GM12865 (cell line): ENCODE measurements at regions not wholly inside any gene's neighbourhood (a gene's known extent, or its start where the extent isn't known, plus 50 kb on each side); places are given as distances from the start of the nearest gene placed in this dataset.

Experiments
- DNase-seq: peaks from one replicate; pipeline ENCODE4 v3.0.0; 2010; ENCODE audit warnings: low read depth
- H3K4me3 ChIP-seq: 2 replicates; pipeline ENCODE4 v1.5.1; 2011; ENCODE audit warnings: mild to moderate bottlenecking, low read depth, low read length, control low read depth
- TF ChIP-seq, protein P1 (sequence below): IDR thresholded peaks from 2 replicates; pipeline ENCODE4 v1.5.1; 2011; ENCODE audit warnings: low read length, control low read depth, low read depth, inconsistent platforms; ENCODE audit not compliant: insufficient read depth; ENCODE audit errors: missing control alignments

DNA sequence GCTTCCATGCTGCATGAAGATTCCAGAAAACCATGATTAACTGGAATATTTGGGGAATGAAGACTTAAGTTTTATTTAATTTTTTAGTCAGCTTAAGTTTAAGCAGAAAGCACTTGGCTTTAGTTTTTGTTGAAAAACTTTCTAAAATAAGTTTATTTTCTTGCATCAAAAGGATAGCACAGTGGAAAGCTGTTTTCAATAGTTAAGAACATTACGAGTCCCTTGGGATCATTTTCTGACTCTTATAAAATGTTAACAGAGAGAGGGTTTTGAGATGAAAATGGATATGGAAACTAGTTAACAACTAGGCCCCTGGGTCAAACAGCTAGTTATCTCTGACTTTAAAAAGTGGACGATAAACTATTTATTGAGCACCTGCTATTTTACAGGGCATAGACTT is 181.9 kb upstream of the SLC38A2 start:
- TF ChIP-seq, protein P1, sequence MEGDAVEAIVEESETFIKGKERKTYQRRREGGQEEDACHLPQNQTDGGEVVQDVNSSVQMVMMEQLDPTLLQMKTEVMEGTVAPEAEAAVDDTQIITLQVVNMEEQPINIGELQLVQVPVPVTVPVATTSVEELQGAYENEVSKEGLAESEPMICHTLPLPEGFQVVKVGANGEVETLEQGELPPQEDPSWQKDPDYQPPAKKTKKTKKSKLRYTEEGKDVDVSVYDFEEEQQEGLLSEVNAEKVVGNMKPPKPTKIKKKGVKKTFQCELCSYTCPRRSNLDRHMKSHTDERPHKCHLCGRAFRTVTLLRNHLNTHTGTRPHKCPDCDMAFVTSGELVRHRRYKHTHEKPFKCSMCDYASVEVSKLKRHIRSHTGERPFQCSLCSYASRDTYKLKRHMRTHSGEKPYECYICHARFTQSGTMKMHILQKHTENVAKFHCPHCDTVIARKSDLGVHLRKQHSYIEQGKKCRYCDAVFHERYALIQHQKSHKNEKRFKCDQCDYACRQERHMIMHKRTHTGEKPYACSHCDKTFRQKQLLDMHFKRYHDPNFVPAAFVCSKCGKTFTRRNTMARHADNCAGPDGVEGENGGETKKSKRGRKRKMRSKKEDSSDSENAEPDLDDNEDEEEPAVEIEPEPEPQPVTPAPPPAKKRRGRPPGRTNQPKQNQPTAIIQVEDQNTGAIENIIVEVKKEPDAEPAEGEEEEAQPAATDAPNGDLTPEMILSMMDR, result no peak
- no peak overlapping the region for H3K4me3 ChIP-seq
- no peak for DNase-seq

DNA sequence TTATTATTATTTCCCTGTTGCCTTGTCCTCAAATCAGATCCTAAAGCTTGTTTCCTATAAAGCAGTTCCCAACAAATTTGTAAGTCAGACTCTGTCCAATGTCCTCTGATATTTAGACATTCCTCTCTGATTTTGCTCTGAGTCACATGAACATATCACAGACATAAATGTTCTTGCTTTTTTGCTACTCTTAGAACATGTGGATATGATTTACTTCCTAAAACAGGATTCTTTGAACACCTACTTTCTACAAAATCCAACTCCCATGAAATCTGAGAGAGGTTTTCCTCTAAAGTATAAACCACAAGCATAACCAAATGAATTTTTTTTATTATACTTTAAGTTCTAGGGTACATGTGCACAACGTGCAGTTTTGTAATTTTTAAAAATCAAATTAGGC is 181.3 kb upstream of the SLC38A2 start:
- no peak for DNase-seq
- TF ChIP-seq, protein P1, result no peak
- no peak overlapping the region for H3K4me3 ChIP-seq

DNA sequence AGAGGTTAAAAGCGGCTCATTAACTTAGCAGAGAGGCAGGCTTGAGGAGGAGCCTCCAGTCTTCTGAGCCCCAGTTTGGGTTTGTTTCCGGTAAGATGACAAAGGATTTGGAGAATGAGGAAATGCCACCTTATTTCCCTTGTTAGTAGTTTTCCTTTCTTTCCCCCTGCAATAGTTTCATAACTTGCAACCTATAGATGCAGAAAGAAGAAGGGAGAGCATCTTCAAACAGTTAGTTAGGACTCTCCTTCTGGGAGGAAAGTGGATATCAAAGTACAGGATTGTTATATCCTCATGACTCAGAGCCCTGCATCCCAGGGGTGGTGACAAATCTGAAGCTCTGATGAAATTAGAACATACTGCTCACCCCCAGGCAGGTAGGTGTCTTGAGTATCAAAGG is 180.7 kb upstream of the SLC38A2 start:
- DNase-seq, result no peak
- H3K4me3 ChIP-seq, result no peak overlapping the region
- TF ChIP-seq, protein P1, result no peak

DNA sequence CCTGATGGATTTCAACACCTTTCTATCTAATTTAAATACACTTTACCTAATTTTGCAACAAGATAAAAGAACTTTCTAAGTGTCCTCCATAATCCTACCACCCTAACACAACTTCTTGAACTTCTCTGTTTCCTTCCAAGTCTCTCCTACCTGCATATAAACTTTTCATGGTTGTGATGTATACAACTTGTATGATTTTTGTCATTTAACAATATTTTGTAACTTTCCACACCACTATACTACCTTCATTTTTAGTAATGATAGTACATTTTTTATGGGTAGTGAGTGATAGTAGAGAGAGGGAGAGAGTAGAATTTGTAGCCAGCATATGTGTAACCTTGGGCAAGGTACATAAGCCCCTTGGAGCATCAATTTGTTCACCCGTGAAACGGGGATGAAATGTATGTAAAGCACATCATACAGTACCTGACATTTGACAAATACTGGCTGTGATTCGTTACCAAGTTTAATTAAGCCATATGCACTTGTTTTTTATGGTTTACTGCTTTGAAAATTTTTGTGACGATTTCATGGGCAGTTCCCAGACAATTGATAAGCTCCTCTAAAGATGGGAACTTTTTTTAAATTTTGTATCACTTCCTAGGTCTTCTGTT is 177.8 kb upstream of the SLC38A2 start:
- TF ChIP-seq, protein P1, result no peak
- DNase-seq, result no peak
- H3K4me3 ChIP-seq, result no peak overlapping the region

DNA sequence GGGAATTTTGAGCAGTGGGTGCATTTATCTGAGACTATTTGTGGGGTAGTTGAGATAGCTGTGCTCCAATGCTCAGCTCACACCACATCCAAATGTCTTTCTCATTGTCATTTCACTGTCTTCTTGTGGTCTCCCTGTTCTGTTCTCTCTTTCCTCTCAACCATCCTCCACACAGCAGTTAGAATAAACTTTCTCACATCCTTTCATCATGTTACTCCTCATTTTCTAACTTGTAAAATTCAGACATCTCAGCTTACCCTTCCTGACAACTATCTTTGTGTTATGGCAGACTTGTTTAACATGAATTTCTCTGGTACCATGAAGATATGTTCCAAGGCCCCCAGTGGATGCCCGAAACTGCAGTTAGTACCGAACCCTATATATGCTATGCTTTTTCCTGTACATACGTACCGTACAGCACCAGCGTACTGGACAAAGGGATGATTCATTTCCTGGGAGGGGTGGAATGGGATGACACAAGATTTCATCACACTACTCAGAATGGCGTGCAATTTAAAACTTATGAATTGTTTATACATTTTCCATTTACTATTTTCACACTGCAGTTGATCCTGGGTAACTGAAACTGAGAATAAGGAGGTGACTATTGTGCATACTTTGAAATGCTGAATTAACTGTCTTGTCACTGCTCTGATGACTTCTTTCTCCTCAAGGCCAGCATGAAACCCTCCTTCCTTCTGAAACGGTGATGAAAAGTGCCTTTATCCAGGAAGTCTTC is 177.1 kb upstream of the SLC38A2 start:
- no peak overlapping the region for H3K4me3 ChIP-seq
- TF ChIP-seq, protein P1, result no peak
- peak; percentile 9 for DNase-seq

DNA sequence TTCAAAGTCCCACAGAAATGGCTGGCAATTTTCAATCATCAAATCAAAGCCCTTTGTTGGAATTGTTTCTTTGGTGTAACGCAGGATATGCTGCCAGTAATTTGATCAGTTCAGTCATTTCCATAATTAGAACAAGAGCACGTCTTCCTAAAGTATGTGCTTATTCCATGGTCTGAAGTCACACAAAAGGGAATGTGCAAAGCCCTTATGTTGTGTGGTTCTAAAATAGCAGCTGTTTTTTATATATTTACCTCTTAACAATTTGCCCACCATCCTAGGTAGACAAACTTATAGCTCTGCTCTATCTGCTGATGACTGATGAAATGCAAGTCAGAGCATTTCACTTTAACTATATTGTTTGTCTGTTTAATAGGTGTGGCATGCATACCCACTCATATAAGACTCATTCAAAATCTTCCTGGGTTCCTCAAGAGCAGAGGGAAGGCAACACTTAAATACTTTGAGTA is 176.1 kb upstream of the SLC38A2 start:
- TF ChIP-seq, protein P1, result no peak
- DNase-seq, result no peak
- H3K4me3 ChIP-seq, result no peak overlapping the region
